ENCODE measurements at regions not wholly inside any gene's neighbourhood (a gene's known extent, or its start where the extent isn't known, plus 50 kb on each side); places are given as distances from the start of the nearest gene placed in this dataset.

- no peak for DNase-seq
Observed at GRCh38 chr10:90344226-90344625, 513.6 kb downstream of the HTR7 start.

GRCh38 chr10:90347239-90347638 is 510.6 kb downstream of the HTR7 start:
- DNase-seq = no peak

GRCh38 chr10:90350122-90350521 is 507.7 kb downstream of the HTR7 start:
- no peak for DNase-seq

- no peak for DNase-seq
Observed at GRCh38 chr10:90352288-90352687, 505.6 kb downstream of the HTR7 start.

- no peak for DNase-seq
Observed at GRCh38 chr10:90354914-90355313, 502.9 kb downstream of the HTR7 start.

- no peak for DNase-seq
Observed at GRCh38 chr10:90363799-90364483, 493.9 kb downstream of the HTR7 start.

- DNase-seq = no peak
Observed at GRCh38 chr10:90372451-90372850, 485.4 kb downstream of the HTR7 start.

- DNase-seq = no peak
Observed at GRCh38 chr10:90373911-90374310, 483.9 kb downstream of the HTR7 start.

GRCh38 chr10:90378524-90379076 is 479.2 kb downstream of the HTR7 start:
- DNase-seq = no peak

- DNase-seq = no peak
Observed at GRCh38 chr10:90381468-90381867, 476.4 kb downstream of the HTR7 start.

- no peak for DNase-seq
Observed at GRCh38 chr10:90389876-90390275, 468.0 kb downstream of the HTR7 start.

- no peak for DNase-seq
Observed at GRCh38 chr10:90394311-90394710, 463.5 kb downstream of the HTR7 start.

- DNase-seq = no peak
Observed at GRCh38 chr10:90396721-90397120, 461.1 kb downstream of the HTR7 start.

GRCh38 chr10:90398566-90398965 is 459.3 kb downstream of the HTR7 start:
- no peak for DNase-seq

GRCh38 chr10:90399782-90400181 is 458.1 kb downstream of the HTR7 start:
- DNase-seq = no peak

- DNase-seq = no peak
Observed at GRCh38 chr10:90403211-90404000, 454.4 kb downstream of the HTR7 start.

GRCh38 chr10:90407131-90407530 is 450.7 kb downstream of the HTR7 start:
- DNase-seq = no peak

- DNase-seq = no peak
Observed at GRCh38 chr10:90407851-90408250, 450.0 kb downstream of the HTR7 start.

- no peak for DNase-seq
Observed at GRCh38 chr10:90412582-90412981, 445.3 kb downstream of the HTR7 start.

- no peak for DNase-seq
Observed at GRCh38 chr10:90413196-90413595, 444.6 kb downstream of the HTR7 start.

- no peak for DNase-seq
Observed at GRCh38 chr10:90414926-90415325, 442.9 kb downstream of the HTR7 start.

GRCh38 chr10:90417029-90417428 is 440.8 kb downstream of the HTR7 start:
- no peak for DNase-seq

GRCh38 chr10:90417476-90418210 is 440.2 kb downstream of the HTR7 start:
- no peak for DNase-seq
